HG03575 (cell line): ENCODE measurements at regions not wholly inside any gene's neighbourhood (a gene's known extent, or its start where the extent isn't known, plus 50 kb on each side); places are given as distances from the start of the nearest gene placed in this dataset.

Experiments
- ATAC-seq: cut with Tn5 transposase; IDR thresholded peaks from one replicate; pipeline ENCODE4 v1.9.1; 2021; ENCODE audit not compliant: unreplicated experiment, insufficient number of reproducible peaks, low FRiP score; ENCODE audit errors: extremely low read depth

GRCh38 chr12:105453316-105453715, 122.8 kb downstream of the C12orf75 start:
- no peak for ATAC-seq

GRCh38 chr12:105454688-105455087, 124.2 kb downstream of the C12orf75 start:
- ATAC-seq: no peak

DNA sequence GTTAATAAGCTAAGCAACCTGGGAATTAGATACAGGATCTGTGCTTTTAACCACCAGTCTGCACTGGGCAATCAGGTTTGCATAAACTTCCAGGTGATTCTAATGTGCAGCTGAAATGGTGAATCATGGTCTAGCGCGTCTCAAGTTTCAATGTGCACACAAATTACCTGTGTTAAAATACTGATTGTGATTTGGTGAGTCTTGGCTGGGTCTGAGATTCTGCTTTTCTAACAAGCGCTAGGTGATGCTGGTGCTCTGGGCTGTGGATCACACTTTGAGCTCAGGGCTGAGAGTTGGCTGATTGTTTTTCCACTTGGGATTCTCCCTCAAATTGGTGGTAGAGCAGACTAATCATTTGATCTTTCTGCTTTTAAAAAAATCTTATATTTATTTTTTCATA, 124.8 kb downstream of the C12orf75 start:
- ATAC-seq: no peak

GRCh38 chr12:105457026-105457425, 126.5 kb downstream of the C12orf75 start:
- ATAC-seq: no peak

GRCh38 chr12:105459760-105460330, 129.4 kb downstream of the C12orf75 start:
- no peak for ATAC-seq

DNA sequence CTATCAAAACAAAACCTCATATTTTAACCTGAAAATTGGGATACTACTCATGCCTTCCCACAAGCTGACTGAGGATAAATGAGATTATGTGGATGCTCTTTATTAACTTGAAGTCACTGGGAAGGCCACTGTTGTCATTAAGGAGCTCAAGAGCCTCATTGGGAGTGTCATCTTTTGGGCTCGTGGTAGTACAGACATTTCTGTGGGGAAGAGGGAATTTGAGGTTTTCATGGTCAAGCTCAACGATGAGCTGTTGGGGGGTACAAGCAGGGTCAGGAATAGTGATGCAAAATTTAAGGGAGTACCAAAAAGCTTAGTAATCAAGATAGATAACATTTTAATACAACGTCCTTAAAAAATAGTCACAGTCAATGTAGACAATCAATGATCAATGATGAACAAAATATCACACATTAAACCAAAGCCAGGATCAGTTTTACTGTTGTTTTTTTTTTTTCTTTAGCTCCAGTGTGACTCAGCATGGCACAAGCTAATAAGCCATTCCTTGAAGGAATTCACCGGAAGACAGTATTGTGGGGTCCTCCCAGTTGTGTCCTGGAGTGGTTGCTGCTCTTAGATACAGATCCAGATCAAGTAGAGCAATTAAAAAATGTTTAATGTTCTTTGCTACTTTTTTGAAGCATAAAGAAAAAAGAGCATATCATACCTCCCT, 130.9 kb downstream of the C12orf75 start:
- ATAC-seq: no peak

- no peak for ATAC-seq
Observed at GRCh38 chr12:105461944-105462762, 131.7 kb downstream of the C12orf75 start.

DNA sequence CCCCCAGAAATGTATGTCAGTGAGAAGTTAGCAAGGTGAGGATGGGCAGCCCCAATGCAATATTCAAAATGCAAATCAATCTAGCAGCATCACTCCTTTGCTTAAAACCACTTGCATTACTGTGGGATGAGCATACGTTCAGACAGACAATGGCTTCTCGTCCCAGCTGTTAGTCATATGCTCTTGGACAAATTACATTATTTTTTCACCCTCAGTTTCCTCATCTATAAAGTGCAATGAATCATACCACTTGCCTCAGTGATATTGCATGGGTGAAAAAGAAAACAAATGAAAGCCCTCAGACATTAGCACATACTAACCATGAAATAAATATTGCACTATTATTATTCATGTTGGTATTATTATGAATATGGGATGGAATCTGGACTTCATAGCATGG, 132.3 kb downstream of the C12orf75 start:
- no peak for ATAC-seq

DNA sequence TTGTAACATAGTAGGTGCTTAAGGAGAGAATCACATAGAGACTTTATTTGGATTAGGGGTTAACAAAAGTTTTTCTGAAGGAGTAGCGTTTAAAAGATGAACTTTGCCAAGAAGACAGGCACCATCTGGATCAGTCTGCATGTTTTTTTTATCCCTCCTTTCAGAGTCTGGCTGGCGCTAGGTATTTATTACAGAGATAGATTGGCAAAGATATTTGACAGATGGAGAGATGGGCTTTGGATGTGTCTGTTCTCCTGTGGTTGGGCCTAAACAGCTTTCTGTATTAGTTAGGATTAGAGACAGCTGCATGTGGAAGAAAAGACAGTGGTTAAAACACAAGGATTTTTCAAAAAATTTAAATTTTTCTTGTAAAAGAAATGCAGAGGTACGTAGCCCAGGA, 133.9 kb downstream of the C12orf75 start:
- no peak for ATAC-seq

- ATAC-seq: no peak
Observed at GRCh38 chr12:105466231-105466900, 135.9 kb downstream of the C12orf75 start.

DNA sequence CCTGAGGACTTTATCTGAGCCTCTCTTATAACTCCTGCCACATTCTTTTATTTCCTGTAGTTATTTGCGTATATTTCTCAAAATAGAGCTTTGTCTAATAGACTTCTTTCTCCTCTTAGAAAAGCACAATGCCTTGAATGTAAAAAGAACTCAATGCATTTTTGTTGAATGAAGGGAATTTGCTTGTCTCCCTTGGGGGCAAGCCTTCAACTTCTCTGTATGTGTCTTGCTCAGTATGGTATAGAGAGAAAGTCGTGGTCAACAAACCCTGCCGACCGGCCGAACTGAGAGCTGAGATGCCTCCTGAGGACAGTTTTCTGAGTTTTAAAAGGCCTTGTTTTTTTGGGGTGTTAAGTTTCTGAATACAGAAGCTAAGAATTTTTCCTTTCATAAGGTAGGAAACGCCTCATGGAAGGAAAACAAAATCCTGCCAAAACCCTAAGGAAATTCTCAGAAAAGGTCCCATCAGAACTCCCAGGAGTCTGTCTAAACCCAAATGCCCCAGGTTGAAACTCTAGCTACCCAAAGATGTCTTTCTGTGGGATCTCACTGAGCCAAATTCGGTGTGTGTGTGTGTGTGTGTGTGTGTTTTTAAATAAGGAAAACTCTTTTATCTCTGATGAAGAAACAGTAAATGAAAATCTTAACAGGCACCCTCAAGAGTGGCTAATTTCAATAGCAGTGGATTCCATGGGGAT, 136.6 kb downstream of the C12orf75 start:
- no peak for ATAC-seq

- ATAC-seq: no peak
Observed at GRCh38 chr12:105467710-105468366, 137.3 kb downstream of the C12orf75 start.

GRCh38 chr12:105468464-105468863, 138.0 kb downstream of the C12orf75 start:
- ATAC-seq: no peak

- no peak for ATAC-seq
Observed at GRCh38 chr12:105469211-105469610, 138.7 kb downstream of the C12orf75 start.

DNA sequence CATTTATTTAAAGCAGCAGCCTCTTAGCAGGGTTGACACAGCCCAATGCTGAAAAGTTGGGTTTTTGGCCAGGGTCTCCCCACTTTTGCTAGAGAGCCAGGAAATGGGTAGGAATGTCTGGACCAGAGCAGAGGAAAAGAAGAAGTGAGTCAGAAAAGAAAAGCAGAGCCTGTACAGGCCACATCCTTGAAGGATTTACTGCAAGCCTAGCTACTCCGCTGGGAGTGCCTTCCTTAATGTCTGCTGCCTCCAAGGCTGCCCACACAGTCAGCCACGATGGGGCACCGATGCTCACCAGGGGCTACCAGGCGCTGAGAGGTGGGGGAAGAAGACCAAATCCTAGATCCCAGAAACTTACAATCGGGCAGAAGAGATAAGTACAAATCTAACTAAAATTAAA, 139.2 kb downstream of the C12orf75 start:
- no peak for ATAC-seq

DNA sequence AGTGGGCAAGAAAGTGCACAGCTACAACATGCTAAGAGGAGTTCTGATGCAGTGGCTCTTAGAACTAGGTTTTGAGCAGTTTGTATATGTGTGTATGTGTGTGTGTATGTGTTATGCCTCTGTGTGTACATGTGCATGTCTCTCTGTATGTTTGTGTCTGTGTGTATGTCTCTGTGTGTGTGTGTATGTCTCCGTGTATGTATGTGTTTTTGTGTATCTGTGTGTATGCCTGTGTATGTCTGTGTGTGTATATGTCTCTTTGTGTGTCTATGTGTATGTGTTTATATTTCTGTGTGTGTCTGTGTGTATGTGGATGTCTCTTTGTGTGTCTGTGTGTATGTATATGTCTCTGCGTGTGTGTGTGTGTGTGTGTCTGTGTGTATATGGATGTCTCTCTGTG, 139.6 kb downstream of the C12orf75 start:
- ATAC-seq: no peak

GRCh38 chr12:105470601-105471000, 140.1 kb downstream of the C12orf75 start:
- ATAC-seq: no peak

DNA sequence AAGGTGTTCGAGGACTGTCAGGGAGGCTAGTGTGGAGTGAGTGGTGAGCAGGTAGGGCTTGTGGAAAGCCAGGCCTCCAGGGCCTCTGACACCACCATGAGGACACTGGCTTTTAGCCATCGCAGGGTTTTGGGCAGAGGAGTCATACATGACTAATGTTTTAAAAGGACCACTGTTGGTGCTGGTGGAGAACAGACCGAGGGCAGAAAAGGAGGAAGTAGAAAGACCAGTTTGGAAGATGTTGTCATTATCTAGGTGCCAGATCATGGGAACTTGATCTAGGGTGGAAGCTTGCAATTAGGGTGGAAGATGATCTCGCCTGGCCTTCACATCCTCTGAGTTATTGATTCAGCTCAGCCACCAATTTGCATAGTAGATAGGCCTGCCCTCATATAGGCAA, 144.2 kb downstream of the C12orf75 start:
- ATAC-seq: no peak

GRCh38 chr12:105476616-105477015, 146.1 kb downstream of the C12orf75 start:
- ATAC-seq: no peak
